ENCODE measurements at regions not wholly inside any gene's neighbourhood (a gene's known extent, or its start where the extent isn't known, plus 50 kb on each side); places are given as distances from the start of the nearest gene placed in this dataset.

DNA sequence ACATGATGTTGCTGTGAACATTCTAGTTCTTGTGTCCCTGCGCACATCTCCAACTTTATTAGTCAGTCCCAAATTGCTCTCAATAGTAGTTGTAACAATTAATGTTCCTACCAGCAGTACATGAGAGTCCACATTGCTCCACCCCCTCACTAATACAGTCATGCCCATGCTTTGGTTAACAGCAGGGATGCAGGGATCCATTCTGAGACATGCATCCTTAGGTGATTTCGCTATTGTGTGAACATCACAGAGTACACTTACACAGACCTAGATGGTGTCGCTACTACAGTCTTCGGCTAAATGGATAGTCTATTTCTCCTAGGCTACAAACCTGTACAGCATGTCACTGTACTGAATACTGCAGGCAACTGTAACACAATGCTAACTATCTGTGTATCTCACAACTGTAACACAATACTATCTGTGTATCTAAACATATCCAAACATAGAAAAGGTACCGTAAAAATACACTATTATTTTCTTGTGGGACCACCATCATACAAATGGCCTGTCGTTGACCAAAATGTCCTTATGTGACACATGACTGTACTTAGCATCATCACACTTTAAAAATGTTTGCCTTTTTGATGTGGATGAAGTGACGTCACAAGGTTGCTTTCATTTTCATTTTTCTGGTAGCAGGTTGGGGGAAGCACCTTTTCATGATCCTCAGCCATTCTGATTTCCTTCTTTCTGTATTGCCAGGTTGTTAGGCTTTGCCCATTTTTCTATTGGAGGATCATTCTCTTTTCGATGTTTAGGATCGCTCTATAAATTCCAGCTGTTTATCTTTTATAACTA is 82.9 kb upstream of the RNF152 start:
- no peak overlapping the region for H3K27ac ChIP-seq
- H3K9me3 ChIP-seq = no peaks in the 10 kb centered on the region
- intact Hi-C loops (cut with DNase I) = no loop called here
- DNase-seq (ENCODE audit: low spot score in 2 of 2) = no peak
- no peaks in the 10 kb centered on the region for H3K36me3 ChIP-seq
- TF ChIP-seq, protein P1, sequence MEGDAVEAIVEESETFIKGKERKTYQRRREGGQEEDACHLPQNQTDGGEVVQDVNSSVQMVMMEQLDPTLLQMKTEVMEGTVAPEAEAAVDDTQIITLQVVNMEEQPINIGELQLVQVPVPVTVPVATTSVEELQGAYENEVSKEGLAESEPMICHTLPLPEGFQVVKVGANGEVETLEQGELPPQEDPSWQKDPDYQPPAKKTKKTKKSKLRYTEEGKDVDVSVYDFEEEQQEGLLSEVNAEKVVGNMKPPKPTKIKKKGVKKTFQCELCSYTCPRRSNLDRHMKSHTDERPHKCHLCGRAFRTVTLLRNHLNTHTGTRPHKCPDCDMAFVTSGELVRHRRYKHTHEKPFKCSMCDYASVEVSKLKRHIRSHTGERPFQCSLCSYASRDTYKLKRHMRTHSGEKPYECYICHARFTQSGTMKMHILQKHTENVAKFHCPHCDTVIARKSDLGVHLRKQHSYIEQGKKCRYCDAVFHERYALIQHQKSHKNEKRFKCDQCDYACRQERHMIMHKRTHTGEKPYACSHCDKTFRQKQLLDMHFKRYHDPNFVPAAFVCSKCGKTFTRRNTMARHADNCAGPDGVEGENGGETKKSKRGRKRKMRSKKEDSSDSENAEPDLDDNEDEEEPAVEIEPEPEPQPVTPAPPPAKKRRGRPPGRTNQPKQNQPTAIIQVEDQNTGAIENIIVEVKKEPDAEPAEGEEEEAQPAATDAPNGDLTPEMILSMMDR (IDR thresholded peaks at IDR 0.05) = no peak
- no peaks in the 10 kb centered on the region for H3K27me3 ChIP-seq
- H3K4me1 ChIP-seq = no peaks in the 10 kb centered on the region
- H3K4me3 ChIP-seq = no peak overlapping the region

DNA sequence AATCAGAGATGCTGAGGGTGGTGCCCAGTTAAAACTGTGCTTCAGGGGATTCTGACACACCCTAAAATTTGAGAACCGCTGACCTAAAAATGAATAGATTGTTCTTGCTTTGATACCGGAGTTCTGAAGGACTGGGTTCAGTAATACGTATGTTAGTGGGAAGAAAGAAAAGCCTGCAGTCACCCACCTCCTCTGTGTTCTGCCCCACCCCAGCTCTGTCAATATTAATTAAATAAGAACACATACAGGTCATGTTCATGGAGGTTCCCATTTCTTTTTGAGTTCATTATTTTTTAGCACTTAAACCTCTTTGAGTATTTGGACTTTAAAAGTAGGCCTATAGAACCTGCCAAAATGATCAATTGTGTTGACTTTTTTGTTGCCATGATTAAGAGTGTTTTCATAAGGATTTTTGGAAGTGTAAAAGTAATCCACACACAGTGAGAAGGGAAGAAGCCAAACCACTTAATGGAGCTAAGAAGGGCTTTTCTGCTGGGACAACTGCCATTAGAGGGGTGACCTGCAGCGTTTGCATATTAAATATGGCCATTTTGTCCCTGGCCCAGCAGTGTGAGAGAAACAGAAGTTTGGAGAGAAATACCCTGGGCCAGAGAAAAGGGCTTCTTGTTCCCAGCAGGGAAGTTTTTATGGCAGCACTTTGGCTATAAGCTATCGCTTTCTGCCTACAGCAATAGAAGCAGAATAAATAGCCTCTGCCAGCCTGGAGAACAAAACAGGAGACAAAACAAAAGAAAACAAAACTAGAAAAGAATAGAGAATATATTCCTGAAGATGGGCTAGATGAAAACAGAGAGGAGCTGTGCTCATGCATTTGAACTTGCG is 80.7 kb upstream of the RNF152 start:
- no peaks in the 10 kb centered on the region for H3K36me3 ChIP-seq
- H3K27me3 ChIP-seq = no peaks in the 10 kb centered on the region
- H3K4me1 ChIP-seq = no peaks in the 10 kb centered on the region
- TF ChIP-seq, protein P1 (IDR thresholded peaks at IDR 0.05) = no peak
- intact Hi-C loops (cut with DNase I) = no loop called here
- no peak for DNase-seq (ENCODE audit: low spot score in 2 of 2)
- H3K9me3 ChIP-seq = no peaks in the 10 kb centered on the region
- H3K27ac ChIP-seq = peak overlapping the region; percentile 44 to 60
- H3K4me3 ChIP-seq = no peak overlapping the region

DNA sequence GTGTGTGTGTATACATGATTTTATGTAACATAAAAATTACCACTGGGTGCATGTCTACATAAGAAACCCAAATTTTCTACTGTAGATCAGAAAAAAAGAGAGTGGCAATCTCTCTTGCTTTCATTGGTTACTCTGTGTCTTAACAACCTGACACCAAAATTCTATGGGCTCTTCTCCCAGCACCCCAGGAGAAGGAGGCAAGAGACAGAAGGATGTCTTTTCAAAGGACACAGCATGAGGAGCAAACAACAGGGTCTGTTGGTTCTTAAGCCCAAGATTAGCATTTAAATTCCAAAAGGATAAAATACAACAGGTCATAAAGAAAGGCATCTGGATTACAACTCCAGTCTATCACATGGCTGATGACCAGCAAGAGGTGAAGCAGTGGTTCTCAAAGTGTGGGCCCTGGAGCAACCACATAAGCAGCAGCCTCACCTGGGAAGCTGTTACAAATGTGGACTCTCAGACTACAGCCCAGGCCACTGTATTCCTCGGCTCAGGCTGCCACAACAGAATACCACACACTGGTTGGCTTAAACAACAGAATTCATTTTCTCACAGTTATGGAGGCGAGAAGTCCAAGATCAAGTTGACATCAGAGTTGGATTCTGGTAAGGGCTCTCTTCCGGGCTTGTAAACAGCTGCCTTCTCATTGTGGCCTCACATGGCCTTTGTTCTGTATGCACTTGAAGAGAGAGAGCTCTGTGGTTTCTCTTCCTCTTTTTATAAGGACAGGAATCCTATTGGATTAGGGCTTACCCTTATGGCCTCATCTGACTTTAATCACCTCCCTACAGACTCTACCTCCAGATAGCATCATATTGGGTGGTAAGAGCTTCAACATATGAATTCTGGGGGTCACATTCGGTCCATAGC is 79.8 kb upstream of the RNF152 start:
- Histone ChIP-seq H3K4me1 (no peaks in the 10 kb centered on the region), H3K9me3 (no peaks in the 10 kb centered on the region), H3K27ac (peak overlapping the region; percentile 44 to 60), H3K27me3 (no peaks in the 10 kb centered on the region), H3K36me3 (no peaks in the 10 kb centered on the region), H3K4me3 (no peak overlapping the region)
- intact Hi-C loops (cut with DNase I) = no loop called here
- no peak for DNase-seq (ENCODE audit: low spot score in 2 of 2)
- TF ChIP-seq, protein P1 (IDR thresholded peaks at IDR 0.05) = no peak

DNA sequence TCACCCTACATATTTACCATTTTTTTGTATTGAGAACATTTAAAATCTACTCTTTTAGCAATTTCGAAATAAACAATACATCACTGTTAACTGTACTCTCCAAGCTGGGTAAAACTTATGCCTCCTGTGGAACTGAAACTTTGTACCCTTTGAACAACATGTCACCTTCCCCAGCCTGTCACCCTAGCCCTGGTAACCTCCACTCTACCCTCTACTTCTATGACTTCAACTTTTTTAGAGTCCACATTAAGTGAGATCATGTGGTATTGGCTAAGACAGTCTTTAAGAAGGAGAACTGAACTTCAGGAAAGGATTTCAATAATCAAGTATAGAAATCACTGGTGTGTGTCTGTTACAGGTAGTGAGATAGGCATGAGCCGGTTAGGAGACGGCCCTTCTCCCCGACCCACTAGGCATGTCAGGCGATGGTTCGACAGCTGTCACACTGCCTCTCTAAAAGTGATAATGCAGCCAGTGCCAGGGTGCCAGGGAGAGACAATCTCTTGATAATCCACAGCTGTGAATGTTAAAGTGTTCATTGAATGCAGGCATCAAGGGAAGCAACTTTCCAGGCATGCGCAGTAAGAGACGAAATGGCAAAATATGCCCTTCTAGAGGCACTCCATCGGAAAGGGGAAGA is 74.6 kb upstream of the RNF152 start:
- TF ChIP-seq, protein P1 (IDR thresholded peaks at IDR 0.05) = no peak
- H3K27ac ChIP-seq = no peak overlapping the region
- H3K27me3 ChIP-seq = no peaks in the 10 kb centered on the region
- no peaks in the 10 kb centered on the region for H3K36me3 ChIP-seq
- intact Hi-C loops (cut with DNase I) = no loop called here
- H3K9me3 ChIP-seq = no peaks in the 10 kb centered on the region
- H3K4me1 ChIP-seq = peaks cover 9 to 17% of the 10 kb centered on the region in 2 donors
- no peak overlapping the region for H3K4me3 ChIP-seq
- DNase-seq (ENCODE audit: low spot score in 2 of 2) = no peak

DNA sequence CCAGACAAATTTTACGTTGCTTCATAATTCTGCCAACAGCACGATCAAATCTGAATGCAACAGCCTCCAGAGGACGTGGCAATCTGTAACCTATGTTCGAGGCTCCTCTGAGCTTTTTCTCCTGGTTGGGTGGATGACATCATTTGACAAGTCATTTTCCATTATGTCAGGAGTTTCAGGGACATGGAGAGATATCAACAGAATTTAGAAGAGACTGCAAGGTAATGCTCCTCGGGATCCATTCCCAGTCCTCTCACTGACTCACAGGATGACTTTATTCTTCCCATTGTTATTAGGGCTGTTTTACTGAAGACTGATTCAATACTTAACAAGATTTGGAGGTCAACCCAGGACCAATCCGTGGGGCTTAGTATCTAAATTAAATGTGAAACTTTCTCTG is 72.5 kb upstream of the RNF152 start:
- intact Hi-C loops (cut with DNase I) = loop anchor here (2.0 kb wide), 1 partner anchor 17 kb away; no protein-coding TSS in a partner anchor
- TF ChIP-seq, protein P1 (IDR thresholded peaks at IDR 0.05) = no peak
- peak overlapping the region; percentile 19 to 77 for H3K27ac ChIP-seq
- DNase-seq (ENCODE audit: low spot score in 2 of 2) = no peak
- H3K36me3 ChIP-seq = no peaks in the 10 kb centered on the region
- no peak overlapping the region for H3K4me3 ChIP-seq
- no peaks in the 10 kb centered on the region for H3K9me3 ChIP-seq
- H3K27me3 ChIP-seq = no peaks in the 10 kb centered on the region
- peaks cover 9 to 17% of the 10 kb centered on the region in 2 donors for H3K4me1 ChIP-seq

Data from ascending aorta (tissue), 2 donors.